AG10803 (cell line): ENCODE measurements at regions not wholly inside any gene's neighbourhood (a gene's known extent, or its start where the extent isn't known, plus 50 kb on each side); places are given as distances from the start of the nearest gene placed in this dataset.

Experiments used
- DNase-seq: peaks from one replicate; pipeline ENCODE4 v3.0.0; 2010; ENCODE audit warnings: low read depth
- H3K4me3 ChIP-seq: 2 replicates; pipeline ENCODE4 v1.5.1; 2011; ENCODE audit warnings: mild to moderate bottlenecking, low read length, control low read depth
- TF ChIP-seq, protein P1 (sequence below): conservative IDR thresholded peaks from 2 replicates; pipeline ENCODE4 v1.5.1; 2011; ENCODE audit warnings: mild to moderate bottlenecking, low read length, control low read depth, inconsistent platforms

DNA sequence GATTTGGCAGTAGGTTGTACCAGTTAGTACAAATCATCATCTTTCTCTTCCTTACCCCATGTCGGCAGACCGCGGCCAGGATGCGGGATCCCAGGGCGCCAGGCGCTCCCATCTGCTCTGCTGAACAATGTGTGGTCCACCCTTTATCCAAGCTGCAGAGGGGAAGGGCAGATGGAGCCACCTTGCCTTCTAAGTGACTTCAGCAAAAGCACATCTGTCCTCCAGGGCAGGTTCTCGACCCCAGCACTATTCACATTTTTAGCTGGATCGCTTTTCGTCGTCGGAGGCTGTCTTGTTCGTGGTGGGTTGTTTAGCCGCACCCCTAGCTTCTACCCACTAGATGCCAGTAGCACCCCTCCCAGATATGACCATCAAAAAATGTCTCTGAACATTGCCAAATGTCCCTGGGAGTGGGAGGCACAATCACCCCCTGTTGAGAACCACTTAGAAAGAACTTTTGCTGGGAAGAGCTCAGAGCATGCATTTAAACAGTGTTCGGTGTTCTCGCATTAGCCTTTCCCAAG, 58.1 kb upstream of the SIM2 start:
- H3K4me3 ChIP-seq = no peak overlapping the region
- TF ChIP-seq, protein P1, sequence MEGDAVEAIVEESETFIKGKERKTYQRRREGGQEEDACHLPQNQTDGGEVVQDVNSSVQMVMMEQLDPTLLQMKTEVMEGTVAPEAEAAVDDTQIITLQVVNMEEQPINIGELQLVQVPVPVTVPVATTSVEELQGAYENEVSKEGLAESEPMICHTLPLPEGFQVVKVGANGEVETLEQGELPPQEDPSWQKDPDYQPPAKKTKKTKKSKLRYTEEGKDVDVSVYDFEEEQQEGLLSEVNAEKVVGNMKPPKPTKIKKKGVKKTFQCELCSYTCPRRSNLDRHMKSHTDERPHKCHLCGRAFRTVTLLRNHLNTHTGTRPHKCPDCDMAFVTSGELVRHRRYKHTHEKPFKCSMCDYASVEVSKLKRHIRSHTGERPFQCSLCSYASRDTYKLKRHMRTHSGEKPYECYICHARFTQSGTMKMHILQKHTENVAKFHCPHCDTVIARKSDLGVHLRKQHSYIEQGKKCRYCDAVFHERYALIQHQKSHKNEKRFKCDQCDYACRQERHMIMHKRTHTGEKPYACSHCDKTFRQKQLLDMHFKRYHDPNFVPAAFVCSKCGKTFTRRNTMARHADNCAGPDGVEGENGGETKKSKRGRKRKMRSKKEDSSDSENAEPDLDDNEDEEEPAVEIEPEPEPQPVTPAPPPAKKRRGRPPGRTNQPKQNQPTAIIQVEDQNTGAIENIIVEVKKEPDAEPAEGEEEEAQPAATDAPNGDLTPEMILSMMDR = no peak
- no peak for DNase-seq

DNA sequence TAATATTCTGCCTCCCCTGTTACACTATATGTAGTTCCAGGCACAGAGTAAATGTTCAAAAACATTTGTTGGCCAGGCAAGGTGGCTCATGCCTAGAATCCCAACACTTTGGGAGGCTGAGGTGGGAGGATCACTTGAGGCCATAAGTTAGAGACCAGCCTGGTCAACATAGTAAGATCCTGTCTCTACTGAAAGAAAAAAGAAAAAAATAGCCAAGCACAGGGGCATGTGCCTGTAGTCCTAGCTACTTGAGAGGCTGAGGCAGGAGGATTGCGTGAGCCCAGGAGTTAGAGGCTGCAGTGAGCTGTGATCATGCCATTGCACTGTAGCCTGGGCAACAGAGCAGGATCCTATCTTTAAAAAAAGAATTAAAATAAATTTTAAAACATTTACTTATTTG, 57.6 kb upstream of the SIM2 start:
- H3K4me3 ChIP-seq = no peak overlapping the region
- no peak for DNase-seq
- TF ChIP-seq, protein P1 = no peak

DNA sequence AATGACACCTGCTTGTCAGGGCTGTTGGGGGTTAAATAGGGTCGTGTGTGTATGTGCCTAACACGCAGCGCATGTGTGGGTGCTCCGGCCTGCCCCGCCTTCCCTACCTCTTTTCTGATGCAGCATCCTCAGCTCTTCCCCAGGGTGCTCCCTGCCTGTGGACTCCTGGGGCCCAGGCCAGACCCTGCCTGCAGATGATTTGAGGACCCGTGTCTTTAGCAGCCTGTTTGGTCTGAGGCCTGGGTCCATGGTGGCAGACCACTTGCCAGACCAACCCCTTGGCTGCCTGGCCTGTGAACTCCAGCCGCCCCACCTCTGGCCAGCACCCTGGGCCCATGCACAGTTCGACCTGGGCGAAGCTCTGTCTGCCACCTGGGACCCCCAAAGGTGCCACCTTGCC, 57.0 kb upstream of the SIM2 start:
- TF ChIP-seq, protein P1 = no peak
- DNase-seq = no peak

DNA sequence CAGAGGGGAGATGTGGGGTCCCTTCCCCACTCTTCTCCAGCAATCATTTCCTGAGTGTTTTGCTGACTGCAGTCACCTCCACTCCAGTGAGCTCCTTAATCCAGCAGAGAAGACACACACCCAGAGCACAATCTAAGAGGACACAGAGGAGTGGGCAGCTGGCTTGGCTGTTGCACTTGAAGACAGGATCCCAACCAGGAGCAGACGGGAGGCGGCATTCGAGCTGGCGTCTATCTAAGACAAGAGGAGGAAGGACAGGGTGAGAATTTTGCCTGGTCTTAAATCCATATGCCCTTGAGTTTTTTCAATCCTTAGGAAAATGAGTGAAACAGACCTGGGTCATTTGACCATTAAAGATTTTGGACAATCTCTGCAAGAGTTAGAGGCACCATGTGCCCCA, 56.1 kb upstream of the SIM2 start:
- H3K4me3 ChIP-seq = no peak overlapping the region
- no peak for DNase-seq
- TF ChIP-seq, protein P1 = no peak

More for the DNA sequence above, 57.0 kb upstream of the SIM2 start:
- no peak overlapping the region for H3K4me3 ChIP-seq

DNA sequence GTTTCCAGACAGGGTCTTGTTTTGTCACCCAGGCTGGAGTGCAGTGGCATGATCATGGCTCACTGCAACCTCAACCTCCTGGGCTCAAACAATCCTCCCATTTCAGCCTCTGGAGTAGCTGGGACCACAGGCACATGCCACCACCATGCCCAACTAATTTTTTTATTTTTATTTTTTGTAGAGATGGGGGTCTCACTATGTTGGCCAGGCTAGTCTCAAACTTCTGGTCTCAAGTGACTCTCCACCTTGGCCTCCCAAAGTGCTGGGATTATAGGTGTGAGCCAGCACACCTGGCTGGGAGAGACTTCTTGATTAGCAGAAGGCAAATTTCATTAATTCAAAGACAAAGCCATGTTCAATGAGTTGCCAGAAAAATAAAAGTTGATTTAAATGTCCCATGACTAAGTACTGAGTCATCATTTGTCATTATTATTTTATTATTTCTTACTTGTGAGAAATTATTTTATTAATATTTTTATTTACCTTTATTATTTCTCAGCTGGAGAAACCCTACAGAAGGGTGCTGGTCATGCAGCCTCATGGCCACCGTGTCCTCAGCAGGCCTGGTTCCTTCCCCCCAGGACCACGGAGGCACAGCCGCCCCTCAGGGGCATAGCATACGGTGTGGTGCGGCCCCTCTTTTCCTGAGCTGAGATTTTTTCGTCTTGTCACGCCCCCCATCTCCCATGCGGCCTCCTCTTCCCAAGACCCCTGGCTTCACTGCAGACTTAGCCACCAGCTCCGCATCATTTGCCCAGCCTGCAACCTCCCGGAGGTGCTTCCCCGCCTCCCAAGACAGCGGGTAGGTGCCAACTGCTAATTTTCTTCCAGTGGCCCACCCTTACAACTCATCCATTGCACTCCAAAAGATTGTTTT, 55.3 kb upstream of the SIM2 start:
- TF ChIP-seq, protein P1 = no peak
- no peak for DNase-seq
- H3K4me3 ChIP-seq = no peak overlapping the region

DNA sequence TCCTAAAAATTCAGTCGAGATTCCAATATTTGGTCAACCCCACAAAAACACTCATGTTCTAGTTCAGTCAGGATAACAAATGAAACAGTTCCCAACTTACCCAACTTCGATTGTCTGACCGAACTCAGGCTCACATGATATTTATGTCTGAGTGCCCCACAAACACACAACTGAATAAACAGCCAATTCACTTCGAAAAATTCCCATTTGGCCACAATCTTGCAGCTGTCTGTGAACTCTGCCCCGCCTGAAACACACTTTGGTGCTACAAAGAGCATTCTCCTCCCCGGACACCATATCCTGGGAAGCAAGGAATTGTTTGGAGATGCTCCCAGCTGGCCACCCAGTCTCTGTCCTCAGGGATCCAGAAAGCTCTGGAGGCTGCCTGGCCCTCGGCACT, 52.9 kb upstream of the SIM2 start:
- no peak for DNase-seq
- TF ChIP-seq, protein P1 = no peak
- no peak overlapping the region for H3K4me3 ChIP-seq

DNA sequence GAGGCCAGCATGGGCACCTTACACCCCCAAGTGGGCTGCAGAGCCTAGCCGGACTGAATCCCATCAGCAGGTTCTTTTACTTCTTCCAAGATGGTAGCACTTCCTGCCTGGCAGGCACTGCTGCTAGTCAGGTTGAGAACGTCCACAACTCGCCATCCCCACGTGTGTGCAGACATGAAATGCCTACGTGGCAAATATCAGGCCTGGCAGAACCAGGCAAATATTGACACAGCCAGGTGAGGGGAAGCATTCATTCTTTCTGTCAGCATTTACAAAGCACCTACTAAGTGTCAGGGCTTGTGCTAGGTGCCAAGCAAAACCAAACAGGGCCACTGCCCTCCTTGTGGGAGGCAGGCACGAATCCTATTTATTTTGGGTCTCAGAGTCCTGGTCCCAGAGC, 52.3 kb upstream of the SIM2 start:
- DNase-seq = no peak
- no peak overlapping the region for H3K4me3 ChIP-seq
- TF ChIP-seq, protein P1 = no peak
